ENCODE measurements at regions not wholly inside any gene's neighbourhood (a gene's known extent, or its start where the extent isn't known, plus 50 kb on each side); places are given as distances from the start of the nearest gene placed in this dataset.

DNA sequence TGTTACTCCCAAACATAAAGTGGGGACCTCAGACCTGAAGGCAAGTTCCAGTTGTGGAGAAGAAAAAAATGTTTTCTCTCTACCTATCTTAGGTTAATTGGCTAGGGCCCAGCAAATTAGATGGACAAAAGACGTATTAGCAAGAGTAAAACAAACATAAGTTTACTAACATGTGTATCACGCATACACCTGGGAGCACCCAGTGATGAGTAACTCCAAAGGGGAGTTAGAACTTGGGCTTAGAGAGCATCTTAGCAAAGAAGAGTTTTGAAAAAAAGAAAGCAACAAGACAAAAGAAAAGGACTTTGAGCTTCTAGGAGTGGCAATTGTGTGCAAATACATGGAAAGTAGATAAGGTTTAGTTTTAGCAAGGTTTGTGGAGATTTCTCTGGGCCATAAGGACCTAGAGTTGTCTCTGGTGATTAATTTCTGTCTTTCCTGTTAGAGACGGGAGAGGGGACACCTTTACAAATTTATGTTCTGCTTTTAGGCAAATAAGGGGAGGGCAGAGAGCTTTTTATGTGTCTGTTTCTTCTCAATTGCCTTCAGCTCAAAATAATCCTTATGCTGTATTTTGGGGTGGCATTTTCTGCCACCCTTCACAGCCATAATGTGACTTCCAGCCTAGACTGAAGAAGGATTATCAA, 76.7 kb upstream of the PTGFRN start:
- Histone ChIP-seq H3K27me3 (ENCODE audit: control insufficient read depth in 5 of 5, insufficient read depth in 4 of 5, low read length in 5 of 5) (peaks cover 0 to 3% (median 0%) of the 10 kb centered on the region in 5 donors), H3K9ac (ENCODE audit: low read length in 5 of 5) (no peak overlapping the region), H3K4me3 (ENCODE audit: low read depth in 1 of 5, low read length in 5 of 5) (no peak overlapping the region), H3K9me3 (ENCODE audit: control insufficient read depth in 5 of 5, low read length in 5 of 5) (peaks cover 0 to 9% (median 3%) of the 10 kb centered on the region in 5 donors), H3K27ac (ENCODE audit: low read depth, low read length) (no peak overlapping the region), H3K4me1 (ENCODE audit: control insufficient read depth in 5 of 5, insufficient read depth in 5 of 5, low read length in 5 of 5) (no peaks in the 10 kb centered on the region), H3K36me3 (ENCODE audit: control insufficient read depth in 5 of 5, insufficient read depth in 5 of 5, low read length in 5 of 5) (no peaks in the 10 kb centered on the region)

DNA sequence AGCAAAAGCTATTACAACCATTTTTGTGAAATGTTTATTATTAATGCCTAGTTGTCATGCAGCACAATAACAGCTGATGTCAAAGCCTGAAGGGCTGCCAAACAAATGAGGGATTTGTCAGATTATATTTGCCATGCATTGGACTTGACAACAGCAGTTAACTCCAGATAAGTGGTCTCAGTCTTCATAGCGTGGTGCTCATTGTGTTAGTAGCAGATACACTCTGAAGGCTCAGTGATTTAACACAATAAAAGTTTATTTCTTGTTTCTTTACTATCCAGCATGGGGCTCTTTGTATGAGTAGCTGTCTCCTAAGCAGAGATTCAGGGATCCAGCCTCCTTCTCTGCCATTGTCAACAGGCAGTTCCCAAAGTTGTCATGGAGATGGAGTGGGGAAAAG, 76.0 kb upstream of the PTGFRN start:
- Histone ChIP-seq H3K4me3 (ENCODE audit: low read depth in 1 of 5, low read length in 5 of 5) (no peak overlapping the region), H3K36me3 (ENCODE audit: control insufficient read depth in 5 of 5, insufficient read depth in 5 of 5, low read length in 5 of 5) (no peaks in the 10 kb centered on the region), H3K27me3 (ENCODE audit: control insufficient read depth in 5 of 5, insufficient read depth in 4 of 5, low read length in 5 of 5) (peaks cover 0 to 3% (median 0%) of the 10 kb centered on the region in 5 donors), H3K4me1 (ENCODE audit: control insufficient read depth in 5 of 5, insufficient read depth in 5 of 5, low read length in 5 of 5) (no peaks in the 10 kb centered on the region), H3K27ac (ENCODE audit: low read depth, low read length) (no peak overlapping the region), H3K9ac (ENCODE audit: low read length in 5 of 5) (no peak overlapping the region), H3K9me3 (ENCODE audit: control insufficient read depth in 5 of 5, low read length in 5 of 5) (peaks cover 0 to 9% (median 3%) of the 10 kb centered on the region in 5 donors)

DNA sequence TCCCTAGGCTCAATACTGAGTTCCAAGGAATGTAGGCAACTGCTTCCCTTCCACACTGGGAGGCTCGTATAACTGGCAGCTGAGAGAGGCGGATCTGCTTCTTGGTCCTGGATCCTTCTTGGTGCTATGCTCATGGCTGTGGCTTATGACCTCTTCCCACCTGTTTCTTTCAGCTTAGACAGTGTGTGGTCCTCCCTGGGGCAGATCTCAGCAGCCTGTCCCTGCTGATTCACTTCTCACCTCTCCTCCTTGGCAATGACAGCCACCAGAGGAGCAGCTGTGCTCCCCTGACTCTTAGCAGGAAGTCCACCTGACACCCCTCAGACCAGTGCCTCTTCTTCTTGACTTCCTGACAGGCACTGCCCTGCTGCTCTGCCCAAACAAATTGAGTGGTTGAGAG, 75.1 kb upstream of the PTGFRN start:
- Histone ChIP-seq H3K4me1 (ENCODE audit: control insufficient read depth in 5 of 5, insufficient read depth in 5 of 5, low read length in 5 of 5) (no peaks in the 10 kb centered on the region), H3K9me3 (ENCODE audit: control insufficient read depth in 5 of 5, low read length in 5 of 5) (peaks cover 0 to 9% (median 3%) of the 10 kb centered on the region in 5 donors), H3K27me3 (ENCODE audit: control insufficient read depth in 5 of 5, insufficient read depth in 4 of 5, low read length in 5 of 5) (peaks cover 0 to 3% (median 0%) of the 10 kb centered on the region in 5 donors), H3K27ac (ENCODE audit: low read depth, low read length) (no peak overlapping the region), H3K9ac (ENCODE audit: low read length in 5 of 5) (no peak overlapping the region), H3K36me3 (ENCODE audit: control insufficient read depth in 5 of 5, insufficient read depth in 5 of 5, low read length in 5 of 5) (no peaks in the 10 kb centered on the region), H3K4me3 (ENCODE audit: low read depth in 1 of 5, low read length in 5 of 5) (no peak overlapping the region)

GRCh38 chr1:116835161-116835560, 74.6 kb upstream of the PTGFRN start:
- Histone ChIP-seq H3K27ac (ENCODE audit: low read depth, low read length) (no peak overlapping the region), H3K4me1 (ENCODE audit: control insufficient read depth in 5 of 5, insufficient read depth in 5 of 5, low read length in 5 of 5) (no peaks in the 10 kb centered on the region), H3K27me3 (ENCODE audit: control insufficient read depth in 5 of 5, insufficient read depth in 4 of 5, low read length in 5 of 5) (peaks cover 0 to 3% (median 0%) of the 10 kb centered on the region in 5 donors), H3K9me3 (ENCODE audit: control insufficient read depth in 5 of 5, low read length in 5 of 5) (peaks cover 0 to 9% (median 3%) of the 10 kb centered on the region in 5 donors), H3K9ac (ENCODE audit: low read length in 5 of 5) (no peak overlapping the region), H3K36me3 (ENCODE audit: control insufficient read depth in 5 of 5, insufficient read depth in 5 of 5, low read length in 5 of 5) (no peaks in the 10 kb centered on the region), H3K4me3 (ENCODE audit: low read depth in 1 of 5, low read length in 5 of 5) (no peak overlapping the region)

DNA sequence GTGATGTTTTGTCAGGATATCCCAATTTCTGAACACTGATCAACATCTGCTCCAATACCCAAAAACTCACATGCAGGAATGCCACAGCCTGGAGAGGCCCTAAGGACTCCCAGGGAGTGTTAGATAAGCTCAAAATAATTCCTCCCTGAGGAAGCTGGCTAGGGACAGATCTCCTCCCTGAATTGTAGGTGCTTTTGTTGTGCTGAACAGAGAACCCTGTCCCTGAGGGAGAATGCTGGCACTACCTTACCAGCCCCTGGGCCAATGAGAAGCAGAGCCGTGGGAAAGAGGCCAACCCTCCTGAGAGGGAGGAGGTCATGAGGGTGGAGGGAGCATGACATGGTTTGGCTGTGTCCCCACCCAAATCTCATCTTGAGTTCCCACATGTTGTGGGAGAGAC, 73.6 kb upstream of the PTGFRN start:
- no peak overlapping the region for H3K27ac ChIP-seq (ENCODE audit: low read depth, low read length)
- H3K27me3 ChIP-seq (ENCODE audit: control insufficient read depth in 5 of 5, insufficient read depth in 4 of 5, low read length in 5 of 5): peaks cover 0 to 3% (median 0%) of the 10 kb centered on the region in 5 donors
- H3K36me3 ChIP-seq (ENCODE audit: control insufficient read depth in 5 of 5, insufficient read depth in 5 of 5, low read length in 5 of 5): no peaks in the 10 kb centered on the region

GRCh38 chr1:116841569-116842344, 68.0 kb upstream of the PTGFRN start:
- Histone ChIP-seq H3K4me1 (ENCODE audit: control insufficient read depth in 5 of 5, insufficient read depth in 5 of 5, low read length in 5 of 5) (no peaks in the 10 kb centered on the region), H3K9me3 (ENCODE audit: control insufficient read depth in 5 of 5, low read length in 5 of 5) (peaks cover 0 to 8% (median 3%) of the 10 kb centered on the region in 5 donors), H3K9ac (ENCODE audit: low read length in 5 of 5) (no peak overlapping the region), H3K4me3 (ENCODE audit: low read depth in 1 of 5, low read length in 5 of 5) (no peak overlapping the region), H3K27me3 (ENCODE audit: control insufficient read depth in 5 of 5, insufficient read depth in 4 of 5, low read length in 5 of 5) (peaks cover 0 to 3% (median 0%) of the 10 kb centered on the region in 5 donors), H3K36me3 (ENCODE audit: control insufficient read depth in 5 of 5, insufficient read depth in 5 of 5, low read length in 5 of 5) (no peaks in the 10 kb centered on the region), H3K27ac (ENCODE audit: low read depth, low read length) (no peak overlapping the region)

More for the DNA sequence above, 73.6 kb upstream of the PTGFRN start:
- Histone ChIP-seq H3K9ac (ENCODE audit: low read length in 5 of 5) (no peak overlapping the region), H3K4me3 (ENCODE audit: low read depth in 1 of 5, low read length in 5 of 5) (no peak overlapping the region), H3K9me3 (ENCODE audit: control insufficient read depth in 5 of 5, low read length in 5 of 5) (peaks cover 0 to 9% (median 3%) of the 10 kb centered on the region in 5 donors), H3K4me1 (ENCODE audit: control insufficient read depth in 5 of 5, insufficient read depth in 5 of 5, low read length in 5 of 5) (no peaks in the 10 kb centered on the region)

- Histone ChIP-seq H3K9me3 (ENCODE audit: control insufficient read depth in 5 of 5, low read length in 5 of 5) (peaks cover 0 to 7% (median 3%) of the 10 kb centered on the region in 5 donors), H3K27me3 (ENCODE audit: control insufficient read depth in 5 of 5, insufficient read depth in 4 of 5, low read length in 5 of 5) (peaks cover 0 to 3% (median 0%) of the 10 kb centered on the region in 5 donors), H3K27ac (ENCODE audit: low read depth, low read length) (no peak overlapping the region), H3K9ac (ENCODE audit: low read length in 5 of 5) (no peak overlapping the region), H3K36me3 (ENCODE audit: control insufficient read depth in 5 of 5, insufficient read depth in 5 of 5, low read length in 5 of 5) (no peaks in the 10 kb centered on the region), H3K4me3 (ENCODE audit: low read depth in 1 of 5, low read length in 5 of 5) (no peak overlapping the region), H3K4me1 (ENCODE audit: control insufficient read depth in 5 of 5, insufficient read depth in 5 of 5, low read length in 5 of 5) (peaks cover 0 to 6% (median 2%) of the 10 kb centered on the region in 5 donors)
Measured at GRCh38 chr1:116842654-116843053, 67.1 kb upstream of the PTGFRN start.

- no peak overlapping the region for H3K4me3 ChIP-seq (ENCODE audit: low read depth in 1 of 5, low read length in 5 of 5)
- peaks cover 0 to 11% (median 6%) of the 10 kb centered on the region in 5 donors for H3K4me1 ChIP-seq (ENCODE audit: control insufficient read depth in 5 of 5, insufficient read depth in 5 of 5, low read length in 5 of 5)
- no peak overlapping the region for H3K27ac ChIP-seq (ENCODE audit: low read depth, low read length)
- peaks cover 0 to 3% (median 0%) of the 10 kb centered on the region in 5 donors for H3K27me3 ChIP-seq (ENCODE audit: control insufficient read depth in 5 of 5, insufficient read depth in 4 of 5, low read length in 5 of 5)
- no peaks in the 10 kb centered on the region for H3K36me3 ChIP-seq (ENCODE audit: control insufficient read depth in 5 of 5, insufficient read depth in 5 of 5, low read length in 5 of 5)
- H3K9ac ChIP-seq (ENCODE audit: low read length in 5 of 5): no peak overlapping the region
- H3K9me3 ChIP-seq (ENCODE audit: control insufficient read depth in 5 of 5, low read length in 5 of 5): peaks cover 0 to 7% (median 3%) of the 10 kb centered on the region in 5 donors
Measured at GRCh38 chr1:116844775-116845174, 64.9 kb upstream of the PTGFRN start.

GRCh38 chr1:116847190-116847589, 62.5 kb upstream of the PTGFRN start:
- Histone ChIP-seq H3K27ac (ENCODE audit: low read depth, low read length) (peak overlapping the region; percentile 39), H3K4me1 (ENCODE audit: control insufficient read depth in 5 of 5, insufficient read depth in 5 of 5, low read length in 5 of 5) (peaks cover 0 to 11% (median 6%) of the 10 kb centered on the region in 5 donors)

More at GRCh38 chr1:116847190-116847589, 62.5 kb upstream of the PTGFRN start:
- Histone ChIP-seq H3K9ac (ENCODE audit: low read length in 5 of 5) (peak overlapping the region in 1 of 5 donors; percentile 13), H3K27me3 (ENCODE audit: control insufficient read depth in 5 of 5, insufficient read depth in 4 of 5, low read length in 5 of 5) (peaks cover 0 to 3% (median 0%) of the 10 kb centered on the region in 5 donors), H3K36me3 (ENCODE audit: control insufficient read depth in 5 of 5, insufficient read depth in 5 of 5, low read length in 5 of 5) (no peaks in the 10 kb centered on the region), H3K4me3 (ENCODE audit: low read depth in 1 of 5, low read length in 5 of 5) (peak overlapping the region in 1 of 5 donors; percentile 20), H3K9me3 (ENCODE audit: control insufficient read depth in 5 of 5, low read length in 5 of 5) (peaks cover 0 to 7% (median 3%) of the 10 kb centered on the region in 5 donors)

Measured in subcutaneous abdominal adipose tissue (tissue), 5 donors.